H1 (cell line): ENCODE measurements at regions not wholly inside any gene's neighbourhood (a gene's known extent, or its start where the extent isn't known, plus 50 kb on each side); places are given as distances from the start of the nearest gene placed in this dataset.

Experiments used
- CTCF ChIA-PET: fragments of 300-600 bp; sonication (Branson Sonifier 250); formaldehyde crosslinking; loops from one replicate; lab custom pipeline; 2021; ENCODE audit not compliant: partially characterized antibody; lab: Charles Lee
- POLR2A ChIA-PET: fragments of 300-600 bp; sonication (Branson Sonifier 250); formaldehyde crosslinking; loops from one replicate; lab custom pipeline; 2021; ENCODE audit warnings: inconsistent platforms; ENCODE audit not compliant: partially characterized antibody; lab: Charles Lee
- DNase-seq, 2 experiments: peaks; one replicate each; pipeline versions ENCODE4 v3.0.0 to v3.0.0-alpha.2; 2010 to 2022; ENCODE audit warnings: low spot score in 2 of 2, low read depth in 1 of 2, mixed read lengths in 1 of 2
- FAIRE-seq: peaks from 2 replicates; lab custom pipeline; 2011; peaks lifted over from hg19 to GRCh38; lab: Jason Lieb, UNC
- H2AFZ ChIP-seq: 2 replicates; pipeline ENCODE4 v1.8.1; 2012; ENCODE audit warnings: low read length, inconsistent platforms
- H2AK5ac ChIP-seq: 2 replicates; pipeline ENCODE4 v1.6.1; 2013; ENCODE audit warnings: low read depth, low read length
- H2BK120ac ChIP-seq: replicated peaks from 2 replicates; pipeline ENCODE3; 2013; ENCODE audit warnings: low read depth, low read length, inconsistent platforms
- H2BK12ac ChIP-seq: 2 replicates; pipeline ENCODE4 v1.6.1; 2013; ENCODE audit warnings: low read depth, low read length
- H2BK15ac ChIP-seq: 2 replicates; pipeline ENCODE4 v1.6.1; 2013; ENCODE audit warnings: low read length
- H2BK20ac ChIP-seq: 2 replicates; pipeline ENCODE4 v1.6.1; 2013; ENCODE audit warnings: low read length
- H2BK5ac ChIP-seq: 2 replicates; pipeline ENCODE4 v1.6.1; 2013; ENCODE audit warnings: low read depth, low read length
- H3K14ac ChIP-seq: 2 replicates; pipeline ENCODE4 v1.6.1; 2013; ENCODE audit warnings: inconsistent platforms; ENCODE audit not compliant: insufficient read length
- H3K18ac ChIP-seq: 2 replicates; pipeline ENCODE4 v1.6.1; 2013; ENCODE audit warnings: low read length; ENCODE audit errors: extremely low read depth
- H3K23ac ChIP-seq: 2 replicates; pipeline ENCODE4 v1.6.1; 2013; ENCODE audit warnings: inconsistent platforms; ENCODE audit not compliant: insufficient read length
- H3K23me2 ChIP-seq: 2 replicates; pipeline ENCODE4 v1.6.1; 2013; ENCODE audit warnings: low read depth, low read length
- H3K27ac ChIP-seq: 2 replicates; pipeline ENCODE4 v1.6.1; 2011; ENCODE audit warnings: low read depth, low read length, inconsistent platforms
- H3K27me3 ChIP-seq, 4 experiments: replicated peaks in 1 of 4; 1 replicate in 1 of 4; 2 replicates in 3 of 4; pipeline versions ENCODE4 v1.6.1 to v1.8.1; 2011 to 2013; ENCODE audit warnings: low read length in 3 of 4, mild to moderate bottlenecking in 3 of 4, inconsistent platforms in 2 of 4, mixed read lengths in 2 of 4, moderate library complexity in 1 of 4; ENCODE audit not compliant: control insufficient read depth in 3 of 4, insufficient read depth in 3 of 4; ENCODE audit errors: extremely low read depth in 1 of 4
- H3K36me3 ChIP-seq, 4 experiments: 2 replicates each; pipeline versions ENCODE4 v1.6.1 to v1.8.1; 2011 to 2013; ENCODE audit warnings: mild to moderate bottlenecking in 4 of 4, low read length in 3 of 4, moderate library complexity in 2 of 4, control low read depth in 1 of 4, inconsistent platforms in 1 of 4; ENCODE audit not compliant: insufficient read depth in 4 of 4, control insufficient read depth in 2 of 4
- H3K4ac ChIP-seq: replicated peaks from 2 replicates; pipeline ENCODE3; 2013; ENCODE audit warnings: low read length, low read depth, mixed read lengths, inconsistent platforms; ENCODE audit not compliant: insufficient read length
- H3K4me1 ChIP-seq, 4 experiments: replicated peaks in 1 of 4; 1 replicate in 1 of 4; 2 replicates in 3 of 4; pipeline versions ENCODE4 v1.6.1 to v1.8.1; 2011 to 2013; ENCODE audit warnings: low read length in 3 of 4, inconsistent platforms in 2 of 4, mixed read lengths in 1 of 4; ENCODE audit not compliant: insufficient read depth in 4 of 4, control insufficient read depth in 3 of 4
- H3K4me2 ChIP-seq, 2 experiments: 2 replicates each; pipeline versions ENCODE4 v1.6.1 to v1.8.1; 2011 to 2013; ENCODE audit warnings: low read depth in 2 of 2, low read length in 2 of 2, control low read depth in 1 of 2, inconsistent platforms in 1 of 2, mild to moderate bottlenecking in 1 of 2; ENCODE audit not compliant: insufficient read depth in 1 of 2
- H3K4me3 ChIP-seq, 4 experiments: fragments of 200-600, 300-600 bp in 1 of 4; sonication (generic), shearing (Covaris generic), sonication (Bioruptor Twin) in 1 of 4; 2 replicates each; pipeline versions ENCODE4 v1.5.1 to v1.8.1; 2011 to 2016; ENCODE audit warnings: low read length in 4 of 4, low read depth in 3 of 4, control low read depth in 2 of 4, inconsistent platforms in 2 of 4, mild to moderate bottlenecking in 2 of 4, mixed read lengths in 1 of 4, moderate library complexity in 1 of 4; ENCODE audit not compliant: insufficient read depth in 2 of 4; ENCODE audit errors: extremely low read depth in 1 of 4
- H3K56ac ChIP-seq: replicated peaks from 2 replicates; pipeline ENCODE3; 2013; ENCODE audit warnings: low read depth, mild to moderate bottlenecking, mixed read lengths, low read length, inconsistent platforms; ENCODE audit not compliant: insufficient read length
- H3K79me1 ChIP-seq: 2 replicates; pipeline ENCODE4 v1.6.1; 2013; ENCODE audit warnings: low read depth, low read length, control low read depth
- H3K79me2 ChIP-seq, 2 experiments: 2 replicates each; pipeline versions ENCODE4 v1.6.1 to v1.8.1; 2012 to 2013; ENCODE audit warnings: low read length in 2 of 2, mild to moderate bottlenecking in 2 of 2, inconsistent platforms in 1 of 2; ENCODE audit not compliant: insufficient read depth in 2 of 2, control insufficient read depth in 1 of 2
- H3K9ac ChIP-seq, 4 experiments: replicated peaks in 1 of 4; 1 replicate in 1 of 4; 2 replicates in 3 of 4; pipeline versions ENCODE4 v1.6.1 to v1.8.1; 2011 to 2013; ENCODE audit warnings: low read depth in 3 of 4, low read length in 3 of 4, control low read depth in 2 of 4, mild to moderate bottlenecking in 2 of 4, moderate library complexity in 2 of 4, inconsistent platforms in 1 of 4; ENCODE audit errors: extremely low read depth in 1 of 4
- H3K9me3 ChIP-seq, 2 experiments: 2 replicates each; pipeline versions ENCODE4 v1.6.1 to v1.8.1; 2012 to 2013; ENCODE audit warnings: mild to moderate bottlenecking in 2 of 2, moderate library complexity in 2 of 2, control low read depth in 1 of 2, inconsistent platforms in 1 of 2, low read depth in 1 of 2, low read length in 1 of 2, mixed read lengths in 1 of 2; ENCODE audit not compliant: insufficient read depth in 2 of 2
- H4K20me1 ChIP-seq, 2 experiments: replicated peaks in 1 of 2; 2 replicates each; pipeline versions ENCODE3 to v1.8.1; 2011 to 2013; ENCODE audit warnings: inconsistent platforms in 2 of 2, low read length in 2 of 2, mild to moderate bottlenecking in 1 of 2; ENCODE audit not compliant: insufficient read depth in 2 of 2, control insufficient read depth in 1 of 2
- H4K5ac ChIP-seq: 2 replicates; pipeline ENCODE4 v1.6.1; 2013; ENCODE audit warnings: low read length, low read depth, mixed read lengths, inconsistent platforms; ENCODE audit not compliant: insufficient read length
- H4K8ac ChIP-seq: 2 replicates; pipeline ENCODE4 v1.8.0; 2013; ENCODE audit warnings: mild to moderate bottlenecking, moderate library complexity, low read length, inconsistent platforms; ENCODE audit not compliant: insufficient read depth; ENCODE audit errors: extremely low read depth
- H4K91ac ChIP-seq: replicated peaks from 2 replicates; pipeline ENCODE3; 2013; ENCODE audit warnings: low read length, mixed read lengths, inconsistent platforms; ENCODE audit not compliant: insufficient read length
- ASH2L ChIP-seq: fragments of 200-600, 300-600 bp; sonication (generic); IDR thresholded peaks from one replicate; pipeline ENCODE4 v1.7.1; 2017; ENCODE audit warnings: low read length
- CREB1 ChIP-seq: IDR thresholded peaks from 2 replicates; pipeline ENCODE4 v1.6.1; 2012; ENCODE audit warnings: inconsistent platforms
- CTBP2 ChIP-seq: IDR thresholded peaks from 2 replicates; pipeline ENCODE4 v1.7.0; 2011; ENCODE audit warnings: borderline replicate concordance, mild to moderate bottlenecking, moderate library complexity, mixed read lengths, low read length; ENCODE audit not compliant: insufficient read depth, insufficient read length
- FOSL1 ChIP-seq: IDR thresholded peaks from 2 replicates; pipeline ENCODE4 v1.6.1; 2011; ENCODE audit warnings: mild to moderate bottlenecking, low read depth, low read length, moderate library complexity; ENCODE audit not compliant: insufficient read depth
- GTF2F1 ChIP-seq: IDR thresholded peaks from 2 replicates; pipeline ENCODE4 v1.6.1; 2012; ENCODE audit warnings: low read depth, low read length, improper control_type of control experiment, borderline replicate concordance
- KDM4A ChIP-seq: IDR thresholded peaks from one replicate; pipeline ENCODE4 v1.7.1; 2012; ENCODE audit warnings: low read depth, mild to moderate bottlenecking, moderate library complexity, low read length, inconsistent platforms; ENCODE audit not compliant: severe bottlenecking
- MAX ChIP-seq: IDR thresholded peaks from 2 replicates; pipeline ENCODE4 v1.6.1; 2012; ENCODE audit warnings: inconsistent platforms
- NRF1 ChIP-seq: IDR thresholded peaks from 2 replicates; pipeline ENCODE4 v1.6.1; 2011; ENCODE audit warnings: mild to moderate bottlenecking, low read depth, low read length, improper control_type of control experiment
- PHF8 ChIP-seq: fragments of 200-600 bp; sonication (generic); conservative IDR thresholded peaks from 2 replicates; pipeline ENCODE4 v1.7.1; 2012; ENCODE audit warnings: low read depth, mild to moderate bottlenecking, inconsistent platforms, low read length, moderate library complexity
- POU5F1 ChIP-seq: IDR thresholded peaks from 2 replicates; pipeline ENCODE4 v1.6.1; 2011; ENCODE audit warnings: low read depth, mild to moderate bottlenecking, low read length, moderate library complexity
- TAF7 ChIP-seq: optimal IDR thresholded peaks from 2 replicates; pipeline ENCODE3; 2011; ENCODE audit warnings: low read depth, mild to moderate bottlenecking, inconsistent platforms, low read length, moderate library complexity, borderline replicate concordance
- TBP ChIP-seq: IDR thresholded peaks from 2 replicates; pipeline ENCODE4 v1.6.1; 2011; ENCODE audit warnings: low read depth, low read length, improper control_type of control experiment
- TEAD4 ChIP-seq: IDR thresholded peaks from 2 replicates; pipeline ENCODE4 v1.6.1; 2012; ENCODE audit warnings: low read depth, low read length, inconsistent platforms, mixed read lengths
- USF2 ChIP-seq: IDR thresholded peaks from 2 replicates; pipeline ENCODE4 v1.6.1; 2011; ENCODE audit warnings: low read length, improper control_type of control experiment
- WGBS, 2 experiments: shearing (Covaris generic) in 1 of 2; methylation state at CpG; one replicate each; pipeline versions ENCODE4 v1.1.6 to v1.1.7; 2013 to 2015; ENCODE audit warnings: low lambda C conversion rate in 2 of 2, mixed read lengths in 2 of 2, inconsistent platforms in 1 of 2, low coverage in 1 of 2, missing lambda C conversion rate in 1 of 2; ENCODE audit not compliant: insufficient replicate concordance in 2 of 2, insufficient coverage in 1 of 2, insufficient read length in 1 of 2; ENCODE audit errors: extremely low coverage in 1 of 2, missing lambda C conversion rate in 1 of 2; 5-methylcytosine and 5-hydroxymethylcytosine counted together

GRCh38 chr5:120380644-120381043 lies 83.5 kb upstream of the PRR16 start:
- Histone ChIP-seq H2BK20ac (no peak overlapping the region), H3K18ac (no peak overlapping the region), H2BK120ac (no peak overlapping the region), H3K79me1 (no peaks in the 10 kb centered on the region), H3K27me3 (no peaks in the 10 kb centered on the region), H3K36me3 (no peaks in the 10 kb centered on the region; a peak in 1 of 8 replicates), H3K27ac (no peak overlapping the region), H3K9ac (no peak overlapping the region), H4K91ac (no peak overlapping the region), H3K56ac (no peak overlapping the region), H2AK5ac (no peak overlapping the region), H3K4me3 (no peak overlapping the region), H4K5ac (no peak overlapping the region), H3K23ac (no peak overlapping the region), H4K8ac (no peak overlapping the region), H3K4me1 (no peaks in the 10 kb centered on the region), H2AFZ (no peak overlapping the region), H3K79me2 (no peaks in the 10 kb centered on the region), H3K4ac (no peak overlapping the region), H4K20me1 (no peaks in the 10 kb centered on the region), H2BK15ac (no peak overlapping the region), H2BK12ac (no peak overlapping the region), H2BK5ac (no peak overlapping the region), H3K4me2 (no peak overlapping the region), H3K23me2 (no peaks in the 10 kb centered on the region), H3K9me3 (peaks cover 10 to 11% of the 10 kb centered on the region in 2 experiments; a peak in 3 of 4 replicates), H3K14ac (no peak overlapping the region)
- no peak for DNase-seq
- ChIA-PET POLR2A (no interaction called here), CTCF (interaction anchor here (0.6 kb wide), 1 partner anchor 283 kb away, joined by 3 read pairs; no protein-coding TSS in a partner anchor)
- 96% methylated on average over 1 of the region's 1 CpG; no CpG with 5 or more reads in 1 of the 2 experiments for WGBS, 2 experiments
- no peak for FAIRE-seq
- TF ChIP-seq CREB1 (no peak), TAF7 (no peak), TEAD4 (no peak), MAX (no peak), POU5F1 (no peak), ASH2L (no peak), USF2 (no peak), TBP (no peak), GTF2F1 (no peak), PHF8 (no peak), FOSL1 (no peak), CTBP2 (no peak), KDM4A (no peak), NRF1 (no peak)
